Activated T-helper 1 cell treated with anti-CD3 and anti-CD28 coated beads, Interleukin-12 subunit alpha, Interleukin-12 subunit beta, Interleukin-2, Interleukin-4 antibody, amounts not matched to agents 30 ng/mL and 10 ng/mL and 1 ng/mL, durations not matched to agents 14 hours and 24 hours and 36 hours (primary cell): ENCODE measurements at regions not wholly inside any gene's neighbourhood (a gene's known extent, or its start where the extent isn't known, plus 50 kb on each side); places are given as distances from the start of the nearest gene placed in this dataset.
"Not testable (repeated sequence)": the region's sequence is repeated elsewhere in the genome, so short reads cannot be mapped to it uniquely, and the experiment has no call there.

ENCODE experiments used
- DNase-seq: peaks from one replicate; pipeline ENCODE4 v3.0.0; 2021; ENCODE audit warnings: low spot score
- H3K27ac Mint-ChIP-seq: one replicate; pipeline ENCODE4 v1.8.0; 2021; ENCODE audit warnings: mild to moderate bottlenecking, mixed read lengths
- H3K27me3 Mint-ChIP-seq: one replicate; pipeline ENCODE4 v1.8.0; 2022; ENCODE audit warnings: mild to moderate bottlenecking, moderate library complexity, mixed read lengths; ENCODE audit not compliant: insufficient read depth
- H3K36me3 Mint-ChIP-seq: one replicate; pipeline ENCODE4 v1.8.0; 2021; ENCODE audit warnings: low read depth, mixed read lengths
- H3K4me1 Mint-ChIP-seq: one replicate; pipeline ENCODE4 v1.8.0; 2021; ENCODE audit warnings: low read depth, mixed read lengths
- H3K4me3 Mint-ChIP-seq: one replicate; pipeline ENCODE4 v1.8.0; 2021; ENCODE audit warnings: mild to moderate bottlenecking, moderate library complexity, mixed read lengths
- H3K9me3 Mint-ChIP-seq: one replicate; pipeline ENCODE4 v1.8.0; 2021; ENCODE audit warnings: mixed read lengths
- intact Hi-C: fragments of 100-400 bp; cut with micrococcal nuclease; formaldehyde crosslinking; loops from one replicate; pipeline ENCODE4 v1.15.1; 2024

- Mint-ChIP-seq H3K4me3 (no peak overlapping the region), H3K27ac (no peak overlapping the region), H3K36me3 (no peaks in the 10 kb centered on the region), H3K27me3 (no peaks in the 10 kb centered on the region), H3K4me1 (no peaks in the 10 kb centered on the region), H3K9me3 (no peaks in the 10 kb centered on the region)
- intact Hi-C loops: no loop called here
- DNase-seq: no peak
Observed at GRCh38 chr20:16828666-16829305, 80.6 kb downstream of the OTOR start.

- H3K27ac Mint-ChIP-seq, H3K27me3 Mint-ChIP-seq, H3K4me1 Mint-ChIP-seq, H3K9me3 Mint-ChIP-seq, DNase-seq, H3K4me3 Mint-ChIP-seq, H3K36me3 Mint-ChIP-seq, intact Hi-C loops: not testable (repeated sequence)
Observed at GRCh38 chr20:16835690-16836089, 87.5 kb downstream of the OTOR start.

- no peaks in the 10 kb centered on the region for H3K27me3 Mint-ChIP-seq
- H3K9me3 Mint-ChIP-seq: no peaks in the 10 kb centered on the region
- H3K4me1 Mint-ChIP-seq: no peaks in the 10 kb centered on the region
- no peak for DNase-seq
- H3K36me3 Mint-ChIP-seq: no peaks in the 10 kb centered on the region
- no peak overlapping the region for H3K27ac Mint-ChIP-seq
- no peak overlapping the region for H3K4me3 Mint-ChIP-seq
- intact Hi-C loops: no loop called here
Observed at GRCh38 chr20:16842486-16843120, 94.4 kb downstream of the OTOR start.

GRCh38 chr20:16844406-16844805 lies 96.2 kb downstream of the OTOR start:
- no peak overlapping the region for H3K27ac Mint-ChIP-seq
- no peak for DNase-seq
- H3K4me3 Mint-ChIP-seq: no peak overlapping the region

GRCh38 chr20:16846006-16846405 lies 97.8 kb downstream of the OTOR start:
- Mint-ChIP-seq H3K27me3 (no peaks in the 10 kb centered on the region), H3K4me3 (no peak overlapping the region), H3K4me1 (no peaks in the 10 kb centered on the region), H3K36me3 (no peaks in the 10 kb centered on the region), H3K27ac (no peak overlapping the region), H3K9me3 (no peaks in the 10 kb centered on the region)
- DNase-seq: no peak
- intact Hi-C loops: no loop called here

More at GRCh38 chr20:16844406-16844805, 96.2 kb downstream of the OTOR start:
- no peaks in the 10 kb centered on the region for H3K4me1 Mint-ChIP-seq
- intact Hi-C loops: no loop called here
- no peaks in the 10 kb centered on the region for H3K27me3 Mint-ChIP-seq
- no peaks in the 10 kb centered on the region for H3K9me3 Mint-ChIP-seq
- H3K36me3 Mint-ChIP-seq: no peaks in the 10 kb centered on the region

- Mint-ChIP-seq H3K9me3 (no peaks in the 10 kb centered on the region), H3K27me3 (no peaks in the 10 kb centered on the region), H3K4me3 (no peak overlapping the region), H3K36me3 (no peaks in the 10 kb centered on the region), H3K4me1 (no peaks in the 10 kb centered on the region), H3K27ac (no peak overlapping the region)
- DNase-seq: no peak
- intact Hi-C loops: no loop called here
Observed at GRCh38 chr20:16848061-16848460, 99.9 kb downstream of the OTOR start.

- Mint-ChIP-seq H3K9me3 (no peaks in the 10 kb centered on the region), H3K36me3 (no peaks in the 10 kb centered on the region), H3K27ac (no peak overlapping the region), H3K4me3 (no peak overlapping the region), H3K27me3 (no peaks in the 10 kb centered on the region), H3K4me1 (no peaks in the 10 kb centered on the region)
- intact Hi-C loops: no loop called here
- DNase-seq: no peak
Observed at GRCh38 chr20:16848526-16848925, 100.4 kb downstream of the OTOR start.

- no peak overlapping the region for H3K27ac Mint-ChIP-seq
- H3K4me3 Mint-ChIP-seq: no peak overlapping the region
- no peaks in the 10 kb centered on the region for H3K4me1 Mint-ChIP-seq
- intact Hi-C loops: no loop called here
- H3K27me3 Mint-ChIP-seq: no peaks in the 10 kb centered on the region
- no peaks in the 10 kb centered on the region for H3K36me3 Mint-ChIP-seq
- no peak for DNase-seq
- H3K9me3 Mint-ChIP-seq: peaks cover 5% of the 10 kb centered on the region
Observed at GRCh38 chr20:16860914-16861313, 112.8 kb downstream of the OTOR start.

GRCh38 chr20:16861708-16862107 lies 113.5 kb downstream of the OTOR start:
- H3K4me1 Mint-ChIP-seq: no peaks in the 10 kb centered on the region
- intact Hi-C loops: no loop called here
- no peaks in the 10 kb centered on the region for H3K27me3 Mint-ChIP-seq

GRCh38 chr20:16863303-16863702 lies 115.1 kb downstream of the OTOR start:
- Mint-ChIP-seq H3K36me3 (no peaks in the 10 kb centered on the region), H3K4me3 (no peak overlapping the region), H3K4me1 (no peaks in the 10 kb centered on the region), H3K27ac (no peak overlapping the region), H3K9me3 (peaks cover 5% of the 10 kb centered on the region), H3K27me3 (peaks cover 2% of the 10 kb centered on the region)
- intact Hi-C loops: no loop called here
- DNase-seq: no peak

More at GRCh38 chr20:16861708-16862107, 113.5 kb downstream of the OTOR start:
- H3K27ac Mint-ChIP-seq: no peak overlapping the region
- no peaks in the 10 kb centered on the region for H3K36me3 Mint-ChIP-seq
- no peak overlapping the region for H3K4me3 Mint-ChIP-seq
- DNase-seq: no peak
- peaks cover 5% of the 10 kb centered on the region for H3K9me3 Mint-ChIP-seq

GRCh38 chr20:16864069-16864468 lies 115.9 kb downstream of the OTOR start:
- DNase-seq: no peak
- Mint-ChIP-seq H3K4me3 (no peak overlapping the region), H3K36me3 (no peaks in the 10 kb centered on the region), H3K4me1 (no peaks in the 10 kb centered on the region), H3K27ac (no peak overlapping the region), H3K9me3 (peaks cover 5% of the 10 kb centered on the region), H3K27me3 (peaks cover 2% of the 10 kb centered on the region)
- intact Hi-C loops: no loop called here

GRCh38 chr20:16864963-16865362 lies 116.8 kb downstream of the OTOR start:
- peaks cover 5% of the 10 kb centered on the region for H3K9me3 Mint-ChIP-seq
- intact Hi-C loops: no loop called here
- H3K36me3 Mint-ChIP-seq: no peaks in the 10 kb centered on the region
- DNase-seq: no peak
- peaks cover 2% of the 10 kb centered on the region for H3K27me3 Mint-ChIP-seq
- H3K27ac Mint-ChIP-seq: no peak overlapping the region
- no peaks in the 10 kb centered on the region for H3K4me1 Mint-ChIP-seq
- H3K4me3 Mint-ChIP-seq: no peak overlapping the region

GRCh38 chr20:16865406-16865805 lies 117.2 kb downstream of the OTOR start:
- Mint-ChIP-seq H3K27me3 (peaks cover 2% of the 10 kb centered on the region), H3K36me3 (no peaks in the 10 kb centered on the region), H3K27ac (no peak overlapping the region), H3K4me3 (no peak overlapping the region), H3K9me3 (peaks cover 5% of the 10 kb centered on the region), H3K4me1 (no peaks in the 10 kb centered on the region)
- intact Hi-C loops: no loop called here
- DNase-seq: no peak

- H3K36me3 Mint-ChIP-seq, DNase-seq, H3K4me3 Mint-ChIP-seq, H3K4me1 Mint-ChIP-seq, intact Hi-C loops, H3K9me3 Mint-ChIP-seq, H3K27me3 Mint-ChIP-seq, H3K27ac Mint-ChIP-seq: not testable (repeated sequence)
Observed at GRCh38 chr20:16873124-16873523, 125.0 kb downstream of the OTOR start.
